Panc1 (cell line): ENCODE measurements at regions not wholly inside any gene's neighbourhood (a gene's known extent, or its start where the extent isn't known, plus 50 kb on each side); places are given as distances from the start of the nearest gene placed in this dataset.

ENCODE experiments used
- ATAC-seq: fragments of 200-7000 bp; cut with Tn5 transposase; 2 replicates; pipeline ENCODE4 v1.9.1; 2020; ENCODE audit warnings: mild to moderate bottlenecking, moderate library complexity
- BruUV-seq: library from RNA; stranded (reverse); fragments of 400-500 nt; replicated peaks from 2 replicates; lab custom pipeline; 2021; lab: Mats Ljungman, UMichigan
- CTCF ChIA-PET: fragments of 300-600 bp; sonication (Branson Sonifier 250); formaldehyde crosslinking; loops from one replicate; lab custom pipeline; 2022; ENCODE audit warnings: antibody characterized with exemption; lab: Charles Lee
- POLR2A ChIA-PET: fragments of 300-600 bp; sonication (Branson Sonifier 250); formaldehyde crosslinking; loops from one replicate; lab custom pipeline; 2022; ENCODE audit warnings: antibody characterized with exemption; lab: Charles Lee
- DNase-seq: peaks from one replicate; pipeline ENCODE4 v3.0.0-alpha.2; 2010; ENCODE audit warnings: low read depth, low spot score
- H3K27ac ChIP-seq: 2 replicates; pipeline ENCODE4 v1.5.1; 2011; ENCODE audit warnings: mild to moderate bottlenecking, low read length, inconsistent platforms
- H3K27me3 ChIP-seq: fragments of 200-500 bp; sonication (Bioruptor generic); 2 replicates; pipeline ENCODE4 v1.6.0; 2014; ENCODE audit warnings: low read length, inconsistent platforms; ENCODE audit not compliant: control insufficient read depth, insufficient read depth
- H3K36me3 ChIP-seq: fragments of 200-500 bp; sonication (Bioruptor generic); 2 replicates; pipeline ENCODE4 v1.5.1; 2014; ENCODE audit warnings: inconsistent platforms, mild to moderate bottlenecking, low read length, moderate library complexity; ENCODE audit not compliant: control insufficient read depth, insufficient read depth
- H3K4me1 ChIP-seq: 2 replicates; pipeline ENCODE4 v1.5.1; 2011; ENCODE audit warnings: inconsistent platforms, mild to moderate bottlenecking, low read length, moderate library complexity; ENCODE audit not compliant: control insufficient read depth, insufficient read depth
- H3K4me3 ChIP-seq, 2 experiments: 2 replicates each; pipeline ENCODE4 v1.5.1; 2011 to 2012; ENCODE audit warnings: low read depth in 2 of 2, low read length in 2 of 2, mild to moderate bottlenecking in 2 of 2, inconsistent platforms in 1 of 2, moderate library complexity in 1 of 2
- H3K9me3 ChIP-seq: fragments of 200-500 bp; sonication (Bioruptor generic); 2 replicates; pipeline ENCODE4 v1.5.1; 2014; ENCODE audit warnings: low read depth, mild to moderate bottlenecking, inconsistent platforms, low read length, moderate library complexity; ENCODE audit not compliant: control insufficient read depth, insufficient read depth
- CTCF ChIP-seq: fragments of 450-650 bp; IDR thresholded peaks from 2 replicates; pipeline ENCODE4 v1.5.1; 2017; ENCODE audit warnings: mild to moderate bottlenecking
- POLR2AphosphoS5 ChIP-seq: IDR thresholded peaks from 2 replicates; pipeline ENCODE4 v1.6.1; 2012; ENCODE audit warnings: mild to moderate bottlenecking, low read depth, low read length, moderate library complexity
- REST ChIP-seq, 2 experiments: IDR thresholded peaks; 2 replicates each; pipeline ENCODE4 v1.6.1; 2011 to 2012; ENCODE audit warnings: low read depth in 2 of 2, control low read depth in 1 of 2, low read length in 1 of 2, mild to moderate bottlenecking in 1 of 2, moderate library complexity in 1 of 2; ENCODE audit not compliant: insufficient read depth in 1 of 2
- SIN3A ChIP-seq: IDR thresholded peaks from 2 replicates; pipeline ENCODE4 v1.6.1; 2012; ENCODE audit warnings: low read depth, mild to moderate bottlenecking, low read length, moderate library complexity, borderline replicate concordance; ENCODE audit not compliant: insufficient read depth
- TCF7L2 ChIP-seq: IDR thresholded peaks from 2 replicates; pipeline ENCODE4 v1.6.1; 2011; ENCODE audit warnings: mild to moderate bottlenecking, low read depth, low read length, inconsistent platforms
- in situ Hi-C: cut with HindIII; loops from 2 replicates; pipeline ENCODE4 v1.10.0; 2016; ENCODE audit warnings: low sequenced_read_pairs, low pct_unique_long_range_greater_than_20kb
- intact Hi-C: fragments of 100-400 bp; cut with micrococcal nuclease; formaldehyde crosslinking; loops from one replicate; pipeline ENCODE4 v1.10.0; 2022; ENCODE audit not compliant: unreplicated experiment

GRCh38 chr2:16167870-16168426 is 227.6 kb downstream of the MYCN start:
- Histone ChIP-seq H3K36me3 (no peaks in the 10 kb centered on the region), H3K4me3 (no peak overlapping the region), H3K27me3 (no peaks in the 10 kb centered on the region), H3K9me3 (no peaks in the 10 kb centered on the region), H3K27ac (no peak overlapping the region), H3K4me1 (no peaks in the 10 kb centered on the region)
- in situ Hi-C loops (no loop called here), intact Hi-C loops (no loop called here)
- no peak for TF ChIP-seq SIN3A
- no peak for TF ChIP-seq CTCF
- no peak for TF ChIP-seq REST (IDR thresholded peaks at IDR 0.05; ENCODE audit: insufficient read depth in 1 of 2, low read depth in 2 of 2, low read length in 1 of 2)
- no peak for TF ChIP-seq TCF7L2
- TF ChIP-seq POLR2AphosphoS5: no peak
- POLR2A ChIA-PET: no interaction called here
- BruUV-seq: no TSS peak
- no peak for ATAC-seq
- CTCF ChIA-PET: no interaction called here
- no peak for DNase-seq

- Histone ChIP-seq H3K36me3 (no peaks in the 10 kb centered on the region), H3K9me3 (no peaks in the 10 kb centered on the region), H3K27me3 (no peaks in the 10 kb centered on the region), H3K4me1 (no peaks in the 10 kb centered on the region), H3K27ac (no peak overlapping the region), H3K4me3 (no peak overlapping the region)
- CTCF ChIA-PET: no interaction called here
- no peak for DNase-seq
- POLR2A ChIA-PET: no interaction called here
- TF ChIP-seq REST (IDR thresholded peaks at IDR 0.05; ENCODE audit: insufficient read depth in 1 of 2, low read depth in 2 of 2, low read length in 1 of 2): no peak
- TF ChIP-seq CTCF: no peak
- no peak for TF ChIP-seq TCF7L2
- no peak for TF ChIP-seq POLR2AphosphoS5
- TF ChIP-seq SIN3A: no peak
- ATAC-seq: no peak
- no TSS peak for BruUV-seq
- intact Hi-C loops (no loop called here), in situ Hi-C loops (no loop called here)
Observed at GRCh38 chr2:16167451-16167861, 227.1 kb downstream of the MYCN start.
